Mesodermal cell (in vitro differentiated cells): ENCODE measurements at regions not wholly inside any gene's neighbourhood (a gene's known extent, or its start where the extent isn't known, plus 50 kb on each side); places are given as distances from the start of the nearest gene placed in this dataset.

ENCODE experiments used
- H3K27ac ChIP-seq: 2 replicates; pipeline ENCODE4 v1.7.0; 2013; ENCODE audit warnings: mild to moderate bottlenecking, low read depth, low read length, moderate library complexity; ENCODE audit not compliant: severe bottlenecking
- H3K36me3 ChIP-seq: 2 replicates; pipeline ENCODE4 v1.7.1; 2013; ENCODE audit warnings: mild to moderate bottlenecking, low read length, moderate library complexity; ENCODE audit not compliant: control insufficient read depth, insufficient read depth
- H3K4me1 ChIP-seq: one replicate; pipeline ENCODE4 v1.7.1; 2013; ENCODE audit warnings: mild to moderate bottlenecking, low read length; ENCODE audit not compliant: insufficient read depth, control insufficient read depth, poor library complexity, severe bottlenecking
- H3K4me3 ChIP-seq: 2 replicates; pipeline ENCODE4 v1.7.0; 2013; ENCODE audit warnings: low read length, control low read depth, mild to moderate bottlenecking; ENCODE audit not compliant: insufficient read depth, poor library complexity, severe bottlenecking; ENCODE audit errors: extremely low read depth
- H3K9me3 ChIP-seq: 2 replicates; pipeline ENCODE4 v1.7.1; 2013; ENCODE audit warnings: mild to moderate bottlenecking, low read length, moderate library complexity; ENCODE audit not compliant: control insufficient read depth
- WGBS, 2 experiments: methylation state at CpG; one replicate each; pipeline ENCODE4 v1.1.5; 2013; ENCODE audit warnings: missing lambda C conversion rate in 2 of 2; ENCODE audit not compliant: insufficient coverage in 2 of 2; 5-methylcytosine and 5-hydroxymethylcytosine counted together

- H3K4me3 ChIP-seq: no peak overlapping the region
- H3K36me3 ChIP-seq: no peaks in the 10 kb centered on the region
- WGBS, 2 experiments: 80 to 100% methylated on average over 1 of the region's 3 CpGs
- no peak overlapping the region for H3K27ac ChIP-seq
- peaks cover 22% of the 10 kb centered on the region for H3K4me1 ChIP-seq
- H3K9me3 ChIP-seq: no peaks in the 10 kb centered on the region
Measured at GRCh38 chr3:159823780-159824179, 164.9 kb upstream of the IL12A start.

GRCh38 chr3:159824333-159824732 lies 164.3 kb upstream of the IL12A start:
- WGBS, 2 experiments: no CpG with 5 or more reads among the region's 2 CpGs
- Histone ChIP-seq H3K4me3 (no peak overlapping the region), H3K36me3 (no peaks in the 10 kb centered on the region), H3K4me1 (peaks cover 22% of the 10 kb centered on the region), H3K27ac (no peak overlapping the region), H3K9me3 (no peaks in the 10 kb centered on the region)

- Histone ChIP-seq H3K27ac (no peak overlapping the region), H3K36me3 (no peaks in the 10 kb centered on the region), H3K4me3 (no peak overlapping the region), H3K9me3 (no peaks in the 10 kb centered on the region), H3K4me1 (peaks cover 22% of the 10 kb centered on the region)
- 90 to 100% methylated on average over 2 to 3 of the region's 5 CpGs for WGBS, 2 experiments
Measured at GRCh38 chr3:159825216-159825854, 163.3 kb upstream of the IL12A start.

DNA sequence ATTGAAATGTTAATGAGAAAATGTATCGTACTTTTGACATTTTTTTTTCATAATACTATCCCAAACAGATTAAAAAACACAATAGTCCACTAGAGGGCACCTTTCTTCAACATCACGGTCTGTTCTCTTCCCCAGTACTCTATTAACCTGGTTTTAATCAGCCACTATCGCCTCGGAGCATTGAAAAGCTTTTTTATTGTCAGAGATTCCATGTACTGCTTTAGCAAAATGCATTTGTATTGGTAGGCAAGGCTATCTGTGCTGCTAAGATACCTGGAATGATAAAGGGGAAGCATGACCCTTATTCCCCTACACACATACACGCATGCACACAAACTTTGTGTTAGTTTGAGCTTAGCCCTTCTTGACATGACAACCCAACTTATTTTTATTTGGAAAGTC lies 160.1 kb upstream of the IL12A start:
- 65 to 67% methylated on average over 2 to 4 of the region's 5 CpGs for WGBS, 2 experiments
- H3K36me3 ChIP-seq: no peaks in the 10 kb centered on the region
- H3K9me3 ChIP-seq: no peaks in the 10 kb centered on the region
- H3K27ac ChIP-seq: no peak overlapping the region
- H3K4me1 ChIP-seq: peaks cover 7% of the 10 kb centered on the region
- no peak overlapping the region for H3K4me3 ChIP-seq

GRCh38 chr3:159829056-159829455 lies 159.6 kb upstream of the IL12A start:
- WGBS, 2 experiments: 100% methylated on average over 2 to 3 of the region's 4 CpGs
- H3K36me3 ChIP-seq: no peaks in the 10 kb centered on the region
- no peak overlapping the region for H3K27ac ChIP-seq
- H3K4me1 ChIP-seq: peaks cover 5% of the 10 kb centered on the region
- H3K9me3 ChIP-seq: no peaks in the 10 kb centered on the region
- no peak overlapping the region for H3K4me3 ChIP-seq

GRCh38 chr3:159829539-159830227 lies 159.0 kb upstream of the IL12A start:
- H3K4me1 ChIP-seq: peaks cover 2% of the 10 kb centered on the region
- H3K4me3 ChIP-seq: no peak overlapping the region
- no peaks in the 10 kb centered on the region for H3K36me3 ChIP-seq
- H3K27ac ChIP-seq: no peak overlapping the region
- WGBS, 2 experiments: 92 to 100% methylated on average over 1 to 2 of the region's 7 CpGs
- no peaks in the 10 kb centered on the region for H3K9me3 ChIP-seq

- Histone ChIP-seq H3K36me3 (no peaks in the 10 kb centered on the region), H3K9me3 (no peaks in the 10 kb centered on the region), H3K27ac (no peak overlapping the region), H3K4me3 (no peak overlapping the region), H3K4me1 (peaks cover 2% of the 10 kb centered on the region)
- no CpG with 5 or more reads among the region's 1 CpG for WGBS, 2 experiments
Measured at GRCh38 chr3:159830523-159831154, 158.0 kb upstream of the IL12A start.

- Histone ChIP-seq H3K4me1 (peaks cover 7% of the 10 kb centered on the region), H3K27ac (no peak overlapping the region), H3K4me3 (no peak overlapping the region), H3K9me3 (no peaks in the 10 kb centered on the region), H3K36me3 (no peaks in the 10 kb centered on the region)
- WGBS, 2 experiments: no CpG with 5 or more reads among the region's 2 CpGs
Measured at GRCh38 chr3:159831466-159831865, 157.2 kb upstream of the IL12A start.

- Histone ChIP-seq H3K4me3 (no peak overlapping the region), H3K9me3 (no peaks in the 10 kb centered on the region), H3K36me3 (no peaks in the 10 kb centered on the region), H3K27ac (no peak overlapping the region), H3K4me1 (peaks cover 12% of the 10 kb centered on the region)
- WGBS, 2 experiments: 93 to 100% methylated on average over 2 of the region's 2 CpGs
Measured at GRCh38 chr3:159832024-159832423, 156.6 kb upstream of the IL12A start.

GRCh38 chr3:159835126-159835525 lies 153.5 kb upstream of the IL12A start:
- no peaks in the 10 kb centered on the region for H3K9me3 ChIP-seq
- 100% methylated on average over 1 of the region's 1 CpG for WGBS, 2 experiments
- H3K4me3 ChIP-seq: no peak overlapping the region
- H3K4me1 ChIP-seq: peaks cover 27% of the 10 kb centered on the region
- H3K36me3 ChIP-seq: no peaks in the 10 kb centered on the region
- H3K27ac ChIP-seq: no peak overlapping the region

- 67 to 73% methylated on average over 2 of the region's 3 CpGs for WGBS, 2 experiments
- Histone ChIP-seq H3K36me3 (no peaks in the 10 kb centered on the region), H3K4me1 (peaks cover 35% of the 10 kb centered on the region), H3K9me3 (no peaks in the 10 kb centered on the region), H3K4me3 (no peak overlapping the region), H3K27ac (peak overlapping the region; percentile 73)
Measured at GRCh38 chr3:159837725-159838124, 150.9 kb upstream of the IL12A start.
